GM12878 (cell line): ENCODE measurements at regions not wholly inside any gene's neighbourhood (a gene's known extent, or its start where the extent isn't known, plus 50 kb on each side); places are given as distances from the start of the nearest gene placed in this dataset.

ENCODE experiments used
- ATAC-seq: fragments of 200-7000 bp; cut with Tn5 transposase; 3 replicates; pipeline ENCODE4 v1.9.1; 2020; ENCODE audit warnings: mild to moderate bottlenecking, moderate library complexity
- BruUV-seq: library from RNA; stranded (reverse); fragments of 400-500 nt; replicated peaks from 2 replicates; lab custom pipeline; 2021; lab: Mats Ljungman, UMichigan
- CTCF ChIA-PET: fragments of 300-600 bp; sonication (Branson Sonifier 250); formaldehyde crosslinking; extraction: SDS; loops from one replicate; lab custom pipeline; 2021; ENCODE audit warnings: inconsistent platforms; lab: Yijun Ruan, JAX
- POLR2A ChIA-PET: fragments of 350-600 bp; formaldehyde crosslinking; extraction: SDS; loops from one replicate; lab custom pipeline; 2021; ENCODE audit warnings: inconsistent platforms; lab: Charles Lee
- RAD21 ChIA-PET: fragments of 300-600 bp; sonication (Branson Sonifier 250); formaldehyde crosslinking; loops from one replicate; lab custom pipeline; 2023; ENCODE audit warnings: antibody characterized with exemption; ENCODE audit not compliant: unreplicated experiment; lab: Charles Lee
- SMC1A ChIA-PET: fragments of 300-600 bp; sonication (Branson Sonifier 250); formaldehyde crosslinking; loops from one replicate; lab custom pipeline; 2023; ENCODE audit not compliant: unreplicated experiment, uncharacterized antibody; lab: Charles Lee
- DNase-seq: peaks from one replicate; pipeline ENCODE4 v3.0.0-alpha.2; 2011; ENCODE audit warnings: low read depth, low spot score
- FAIRE-seq: peaks from 3 replicates; lab custom pipeline; 2011; peaks lifted over from hg19 to GRCh38; lab: Jason Lieb, UNC
- H2AFZ ChIP-seq: 2 replicates; pipeline ENCODE4 v1.6.0; 2011; ENCODE audit warnings: low read depth, low read length, control low read depth; ENCODE audit not compliant: control insufficient read depth
- H3K27ac ChIP-seq: 2 replicates; pipeline ENCODE4 v1.5.1; 2011; ENCODE audit warnings: control low read depth; ENCODE audit not compliant: control insufficient read depth, insufficient read depth
- H3K27me3 ChIP-seq, 2 experiments: replicated peaks in 1 of 2; 2 replicates each; pipeline versions ENCODE4 v1.6.0 to v1.6.1; 2011; ENCODE audit warnings: low read length in 1 of 2; ENCODE audit not compliant: control insufficient read depth in 2 of 2, insufficient read depth in 2 of 2
- H3K36me3 ChIP-seq, 2 experiments: 2 replicates each; pipeline ENCODE4 v1.5.1; 2011; ENCODE audit warnings: low read length in 1 of 2; ENCODE audit not compliant: control insufficient read depth in 2 of 2, insufficient read depth in 2 of 2
- H3K4me1 ChIP-seq: 2 replicates; pipeline ENCODE4 v1.6.1; 2011; ENCODE audit warnings: mild to moderate bottlenecking, low read length, moderate library complexity, mixed read lengths; ENCODE audit not compliant: control insufficient read depth, insufficient read depth
- H3K4me2 ChIP-seq: 2 replicates; pipeline ENCODE4 v1.6.0; 2011; ENCODE audit warnings: control low read depth; ENCODE audit not compliant: control insufficient read depth, insufficient read depth
- H3K4me3 ChIP-seq: fragments of 200-600 bp; sonication (generic); 2 replicates; pipeline ENCODE4 v1.5.1; 2016
- H3K79me2 ChIP-seq: 2 replicates; pipeline ENCODE4 v1.6.0; 2011; ENCODE audit warnings: low read length; ENCODE audit not compliant: control insufficient read depth, insufficient read depth
- H3K9ac ChIP-seq: 2 replicates; pipeline ENCODE4 v1.8.0; 2011; ENCODE audit warnings: low read length, control low read depth, mixed read lengths; ENCODE audit not compliant: control insufficient read depth, insufficient read depth
- H3K9me3 ChIP-seq: replicated peaks from 3 replicates; pipeline ENCODE4 v1.5.1; 2011; ENCODE audit warnings: mild to moderate bottlenecking, low read length; ENCODE audit not compliant: control insufficient read depth, insufficient read depth
- H4K20me1 ChIP-seq: 2 replicates; pipeline ENCODE4 v1.6.0; 2011; ENCODE audit not compliant: control insufficient read depth, insufficient read depth
- ASH2L ChIP-seq: fragments of 300-600, 200-600 bp; sonication (generic); IDR thresholded peaks from 2 replicates; pipeline ENCODE4 v1.6.1; 2017; ENCODE audit warnings: low read depth, mild to moderate bottlenecking, borderline replicate concordance
- BCLAF1 ChIP-seq: fragments of 450-650 bp; IDR thresholded peaks from 2 replicates; pipeline ENCODE4 v1.6.1; 2017; ENCODE audit warnings: antibody characterized with exemption, mild to moderate bottlenecking, moderate library complexity
- CREB1 ChIP-seq: IDR thresholded peaks from 2 replicates; pipeline ENCODE4 v1.6.1; 2012; ENCODE audit warnings: low read depth, mild to moderate bottlenecking, inconsistent platforms
- CREM ChIP-seq: IDR thresholded peaks from 2 replicates; pipeline ENCODE4 v1.6.1; 2014; ENCODE audit warnings: antibody characterized with exemption, low read depth
- EGR1 ChIP-seq, 2 experiments: IDR thresholded peaks; 1 replicate in 1 of 2; 2 replicates in 1 of 2; pipeline ENCODE4 v1.6.1; 2011 to 2012; ENCODE audit warnings: low read depth in 2 of 2, low read length in 2 of 2, borderline replicate concordance in 1 of 2, mild to moderate bottlenecking in 1 of 2, moderate library complexity in 1 of 2
- HSF1 ChIP-seq: fragments of 150-350 bp; IDR thresholded peaks from 2 replicates; pipeline ENCODE4 v1.6.1; 2014; ENCODE audit warnings: mild to moderate bottlenecking, low read depth, low read length
- RAD21 ChIP-seq: IDR thresholded peaks from 2 replicates; pipeline ENCODE4 v1.6.1; 2011; ENCODE audit warnings: mild to moderate bottlenecking, low read depth, low read length, moderate library complexity; ENCODE audit not compliant: insufficient read depth
- SMARCA5 ChIP-seq: fragments of 450-650 bp; IDR thresholded peaks from 2 replicates; pipeline ENCODE4 v1.6.1; 2017; ENCODE audit warnings: mild to moderate bottlenecking
- SRF ChIP-seq, 2 experiments: IDR thresholded peaks; 2 replicates each; pipeline ENCODE4 v1.6.1; 2011; ENCODE audit warnings: low read depth in 2 of 2, low read length in 2 of 2, mild to moderate bottlenecking in 1 of 2, moderate library complexity in 1 of 2
- TBL1XR1 ChIP-seq: IDR thresholded peaks from 2 replicates; pipeline ENCODE4 v1.6.1; 2012; ENCODE audit warnings: low read depth, low read length, improper control_type of control experiment
- USF1 ChIP-seq: IDR thresholded peaks from 2 replicates; pipeline ENCODE4 v1.6.1; 2011; ENCODE audit warnings: borderline replicate concordance, low read depth, mild to moderate bottlenecking, moderate library complexity, mixed read lengths, low read length; ENCODE audit not compliant: insufficient read depth; ENCODE audit errors: extremely low read length
- ZBTB11 ChIP-seq: fragments of 450-650 bp; formaldehyde crosslinking; IDR thresholded peaks from 2 replicates; pipeline ENCODE4 v1.5.0; 2022; ENCODE audit warnings: mild to moderate bottlenecking, missing genetic modification characterization
- WGBS: methylation state at CpG from one replicate; pipeline ENCODE4 v1.1.6; 2016; ENCODE audit warnings: low lambda C conversion rate; ENCODE audit not compliant: insufficient replicate concordance, insufficient coverage; ENCODE audit errors: missing lambda C conversion rate; 5-methylcytosine and 5-hydroxymethylcytosine counted together
- in situ Hi-C: fragments of 300-500 bp; cut with MboI; formaldehyde crosslinking; loops from 9 replicates; pipeline ENCODE4 v1.14.3; 2018; ENCODE audit warnings: mixed read lengths
- intact Hi-C: fragments of 100-400 bp; cut with micrococcal nuclease; formaldehyde crosslinking; loops from one replicate; pipeline ENCODE4 v1.14.2; 2022; ENCODE audit not compliant: unreplicated experiment

GRCh38 chr13:55418095-55418494 lies 1722.6 kb upstream of the PRR20A start (continued):
- TF ChIP-seq HSF1 (no peak), ZBTB11 (CRISPR knock-in tag) (no peak), EGR1 (IDR thresholded peaks at IDR 0.05; ENCODE audit: borderline replicate concordance in 1 of 2, low read depth in 2 of 2, low read length in 2 of 2) (no peak)
- TF ChIP-seq, all 136 proteins: peak for 0

- no peak overlapping the region for H3K9ac ChIP-seq
- H3K4me1 ChIP-seq = no peaks in the 10 kb centered on the region
- ChIA-PET SMC1A (no interaction called here), POLR2A (no interaction called here), CTCF (interaction anchor here (0.5 kb wide), 1 partner anchor 23 kb away, joined by 4 read pairs; no protein-coding TSS in a partner anchor), RAD21 (no interaction called here)
- intact Hi-C loops = no loop called here
- 3% methylated on average over 4 of the region's 4 CpGs for WGBS
- no peak for DNase-seq
- no peaks in the 10 kb centered on the region for H3K36me3 ChIP-seq
- H3K4me2 ChIP-seq = no peak overlapping the region
- no peaks in the 10 kb centered on the region; the same call in 2 of the 3 replicates for H3K9me3 ChIP-seq
- H2AFZ ChIP-seq = no peak overlapping the region
- BruUV-seq = no TSS peak
- H4K20me1 ChIP-seq = no peaks in the 10 kb centered on the region
- ATAC-seq = no peak
- no peaks in the 10 kb centered on the region for H3K27me3 ChIP-seq
- no peak for FAIRE-seq
- in situ Hi-C loops = no loop called here
- H3K27ac ChIP-seq = no peak overlapping the region
- H3K4me3 ChIP-seq = no peak overlapping the region
- no peaks in the 10 kb centered on the region for H3K79me2 ChIP-seq
- TF ChIP-seq SMARCA5 (no peak), BCLAF1 (no peak), CREB1 (no peak), SRF (IDR thresholded peaks at IDR 0.05; ENCODE audit: low read depth in 2 of 2, low read length in 2 of 2) (no peak), TBL1XR1 (no peak), USF1 (no peak), ASH2L (no peak), CREM (no peak), RAD21 (no peak)
Measured at GRCh38 chr13:55432814-55433213, 1707.9 kb upstream of the PRR20A start.
